ENCODE measurements at regions not wholly inside any gene's neighbourhood (a gene's known extent, or its start where the extent isn't known, plus 50 kb on each side); places are given as distances from the start of the nearest gene placed in this dataset.
"Not testable (repeated sequence)": the region's sequence is repeated elsewhere in the genome, so short reads cannot be mapped to it uniquely, and the experiment has no call there.

DNA sequence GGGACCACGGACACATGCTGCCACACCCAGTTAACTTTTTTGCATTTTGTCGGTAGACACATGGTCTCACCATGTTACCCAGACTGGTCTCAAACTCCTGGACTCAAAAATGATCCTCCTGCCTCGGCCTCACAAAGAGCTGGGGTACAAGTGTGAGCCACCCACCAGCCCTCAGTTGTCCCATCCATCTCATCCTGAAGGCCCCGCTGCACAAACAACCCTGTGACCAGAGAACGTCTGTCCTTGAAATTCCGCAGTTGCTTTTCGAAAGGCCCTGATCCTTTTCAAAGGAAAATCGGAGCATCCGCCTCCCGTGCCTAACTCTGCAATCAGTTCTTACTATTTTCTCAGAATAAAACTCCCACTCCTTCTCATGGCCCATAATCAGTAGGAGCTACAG is 138.3 kb upstream of the USP29 start:
- FAIRE-seq: not testable (repeated sequence)

DNA sequence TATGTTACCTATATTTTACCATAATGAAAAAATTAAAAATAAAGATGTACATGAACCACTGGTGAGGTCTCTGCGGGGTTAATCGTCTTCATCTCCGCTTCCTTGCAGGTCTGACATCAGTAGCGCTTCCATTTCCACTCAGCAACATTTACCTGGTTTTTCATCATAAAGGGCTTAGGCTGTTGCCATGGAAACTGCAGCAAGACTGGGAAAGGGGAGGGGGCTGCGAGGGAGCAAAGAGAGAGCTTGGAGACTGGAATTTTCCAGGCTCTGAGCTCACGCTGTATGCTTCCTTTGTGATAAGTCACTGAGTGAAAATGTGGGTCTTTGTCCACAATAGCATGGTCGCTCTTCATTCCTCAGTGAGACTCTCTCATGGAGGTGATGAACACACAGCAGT is 136.6 kb upstream of the USP29 start:
- FAIRE-seq: no peak

DNA sequence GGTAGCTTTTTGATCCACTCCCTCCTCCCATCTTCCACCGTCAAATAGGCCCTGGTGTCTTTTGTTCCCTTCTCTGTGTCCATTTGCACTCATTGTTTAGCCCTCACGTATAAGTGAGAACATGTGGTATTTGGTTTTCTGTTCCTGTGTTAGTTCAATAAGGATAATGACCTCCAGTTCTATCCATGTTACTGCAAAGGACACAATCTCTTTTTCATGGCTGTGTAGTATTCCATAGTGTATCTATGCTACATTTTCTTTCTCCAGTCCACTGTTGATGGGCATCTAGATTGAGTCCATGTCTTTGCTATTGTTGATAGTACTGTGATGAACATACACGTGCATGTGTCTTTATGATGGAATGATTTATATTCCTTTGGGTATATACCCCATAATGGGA is 136.0 kb upstream of the USP29 start:
- FAIRE-seq: no peak

DNA sequence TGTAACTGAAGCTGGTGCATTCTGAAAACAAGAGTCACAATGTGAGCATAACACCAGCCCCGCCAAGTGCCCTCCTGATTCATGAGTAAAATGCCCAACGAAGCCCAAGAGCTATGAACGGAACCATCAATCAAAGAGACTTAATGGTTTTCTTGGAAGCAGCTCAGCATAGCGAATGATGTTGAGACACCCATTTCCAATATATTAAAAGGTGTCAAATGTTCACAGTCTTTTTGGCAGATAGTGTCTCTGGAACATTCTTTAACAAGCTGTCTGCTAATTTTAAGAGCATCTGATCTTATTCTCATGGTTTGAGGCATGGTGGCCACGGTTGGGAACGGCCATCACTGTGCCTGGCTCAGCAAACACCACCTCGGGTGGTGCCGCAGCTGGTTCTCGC is 133.4 kb upstream of the USP29 start:
- no peak for FAIRE-seq

DNA sequence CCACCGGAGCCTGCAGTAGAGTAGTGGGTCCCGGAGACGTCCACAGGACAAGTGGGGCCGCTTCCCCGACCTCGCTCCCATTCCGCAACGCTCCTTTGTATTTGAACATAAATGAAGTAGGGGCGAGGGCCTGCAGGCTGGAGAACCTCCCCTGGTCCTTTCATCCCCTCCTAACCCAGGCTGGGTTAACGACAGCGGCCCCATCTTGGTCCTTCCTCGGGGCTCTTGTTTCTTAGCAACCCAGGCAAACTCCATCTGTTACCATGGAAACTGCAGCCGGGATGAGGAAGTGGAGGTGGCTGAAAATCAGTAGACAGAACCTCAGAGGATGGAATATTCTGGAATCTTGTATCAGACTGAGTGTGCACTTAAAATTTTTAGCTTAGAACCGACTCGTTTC is 132.6 kb upstream of the USP29 start:
- FAIRE-seq: no peak

DNA sequence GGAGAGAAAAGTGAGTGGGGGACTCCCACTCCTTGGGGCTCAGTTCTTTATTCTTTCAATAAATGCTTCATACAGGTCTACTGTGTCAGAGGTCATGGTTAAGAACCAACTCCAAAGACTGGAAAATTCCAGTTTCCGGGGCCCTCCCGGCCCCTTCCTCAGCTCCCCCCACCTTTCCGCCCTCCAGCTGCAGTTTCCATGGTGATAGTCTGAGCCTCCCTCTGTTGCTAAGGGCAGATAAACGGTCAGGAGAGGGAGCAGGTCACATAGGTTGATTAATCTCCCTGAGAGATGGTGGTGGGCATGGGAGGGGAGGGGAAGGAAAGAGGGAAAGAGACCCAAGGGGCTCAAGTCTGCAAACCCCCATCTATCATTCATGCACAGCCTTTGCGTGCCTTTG is 131.5 kb upstream of the USP29 start:
- FAIRE-seq: no peak

DNA sequence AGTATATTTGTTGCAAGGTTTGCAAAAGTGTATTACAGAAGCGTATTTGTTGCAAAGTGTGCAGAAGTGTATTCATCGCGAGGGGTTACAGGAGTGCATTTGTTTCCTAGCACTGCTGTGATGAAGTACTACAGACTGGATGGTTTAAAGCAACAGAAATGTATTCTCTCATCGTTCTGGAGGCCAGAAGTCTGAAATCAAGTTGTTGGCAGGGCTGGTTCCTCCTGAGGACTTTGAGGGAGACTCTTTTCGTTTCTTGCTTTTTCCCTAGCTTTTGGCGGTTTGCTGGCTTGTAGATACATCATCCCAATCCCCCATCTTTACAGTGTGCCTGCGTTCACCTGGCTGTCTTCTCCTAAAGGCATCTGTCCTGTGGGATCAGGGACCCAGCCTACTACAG is 127.9 kb upstream of the USP29 start:
- FAIRE-seq: no peak

DNA sequence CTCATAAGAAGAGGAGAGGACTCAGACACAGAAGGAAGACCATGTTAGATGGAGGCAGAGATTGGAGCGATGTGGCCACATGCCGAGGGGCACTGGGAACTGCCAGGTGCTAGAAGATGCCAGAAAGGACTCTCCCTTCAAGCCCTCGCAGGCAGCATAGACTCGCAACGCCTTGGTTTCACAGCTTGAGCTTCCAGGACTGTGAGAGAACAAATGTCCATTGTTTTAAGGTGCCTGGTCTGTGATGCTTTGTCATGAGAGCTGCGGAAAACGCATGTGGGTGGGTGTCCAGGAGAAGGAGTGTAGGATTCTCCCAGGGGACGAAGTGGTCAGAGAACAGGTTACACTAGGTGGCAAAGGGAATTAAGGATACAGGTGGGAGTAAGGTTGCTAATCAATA is 125.9 kb upstream of the USP29 start:
- no peak for FAIRE-seq

DNA sequence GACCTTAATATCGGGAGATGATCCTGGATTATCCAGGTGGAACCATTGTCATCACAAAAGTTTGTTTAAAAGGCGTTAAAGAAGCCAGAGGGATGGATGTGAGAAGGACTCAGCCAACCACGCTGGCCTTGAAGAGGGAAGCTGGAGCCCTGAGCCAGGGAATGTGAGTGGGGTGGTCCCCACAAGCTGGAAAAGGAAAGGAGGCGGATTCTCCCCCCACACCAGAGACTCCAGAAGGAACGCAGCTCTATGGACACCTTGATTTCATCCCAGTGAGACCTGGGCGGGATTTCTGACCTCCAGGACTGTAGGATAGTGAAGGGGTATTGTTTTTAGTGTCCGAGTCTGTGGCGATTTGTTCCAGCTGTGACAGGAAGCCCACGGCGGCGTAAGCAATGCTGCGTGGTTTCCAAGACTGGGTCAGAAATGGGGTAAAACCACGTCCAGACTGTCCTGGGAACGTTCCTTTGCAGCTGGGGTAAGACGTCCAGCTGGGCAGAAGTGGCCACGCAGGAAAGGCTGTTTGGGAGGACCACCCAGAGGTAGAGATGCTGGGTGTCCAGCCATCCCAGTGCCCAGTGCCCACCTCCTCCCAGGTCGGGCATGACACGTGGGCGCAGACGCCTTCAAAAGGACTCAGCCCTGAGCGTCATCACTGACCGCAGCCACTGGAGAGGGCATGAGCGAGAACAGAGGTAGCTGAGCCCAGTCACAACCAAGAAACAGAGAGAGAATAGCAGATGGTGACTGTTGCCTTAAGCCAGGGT is 125.4 kb upstream of the USP29 start:
- FAIRE-seq: no peak

DNA sequence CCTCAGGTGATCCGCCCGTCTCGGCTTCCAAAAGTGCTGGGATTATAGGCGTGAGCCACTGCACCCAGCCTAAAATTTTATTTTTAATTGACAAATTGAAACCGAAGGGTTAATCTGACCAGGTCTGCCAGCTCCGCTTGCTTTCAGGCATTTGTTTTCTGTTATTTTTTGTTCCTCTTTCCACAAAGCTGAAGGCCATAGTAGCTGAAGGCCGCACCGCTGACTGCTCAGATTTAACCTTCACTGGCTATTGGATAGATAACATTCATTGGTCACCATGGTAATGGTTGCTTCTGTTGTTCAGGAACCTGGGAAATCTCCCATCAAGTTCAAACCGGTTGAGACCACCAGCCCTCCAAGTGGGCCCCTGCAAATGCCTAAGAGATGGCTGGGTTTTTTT is 124.5 kb upstream of the USP29 start:
- FAIRE-seq: no peak

DNA sequence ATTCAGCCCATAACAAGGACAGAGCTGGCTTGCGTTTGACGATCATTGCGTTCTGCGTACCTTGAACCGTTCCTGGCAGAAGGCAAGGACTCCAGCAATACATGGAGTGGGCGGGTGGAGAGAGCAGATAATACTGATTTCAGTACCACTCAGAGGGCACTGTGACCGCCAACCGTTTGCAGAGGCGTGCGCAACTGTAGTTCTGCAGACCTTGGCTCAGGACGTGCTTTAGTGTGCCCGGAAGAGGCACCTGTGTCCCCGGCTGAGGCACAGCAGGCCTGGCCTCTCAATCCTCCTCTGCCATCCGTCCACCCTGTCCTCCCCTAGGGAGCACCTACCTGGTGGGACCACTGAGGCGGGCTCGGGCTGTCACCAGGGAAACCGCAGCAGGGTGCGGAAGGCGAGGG is 117.6 kb upstream of the USP29 start:
- FAIRE-seq: no peak

DNA sequence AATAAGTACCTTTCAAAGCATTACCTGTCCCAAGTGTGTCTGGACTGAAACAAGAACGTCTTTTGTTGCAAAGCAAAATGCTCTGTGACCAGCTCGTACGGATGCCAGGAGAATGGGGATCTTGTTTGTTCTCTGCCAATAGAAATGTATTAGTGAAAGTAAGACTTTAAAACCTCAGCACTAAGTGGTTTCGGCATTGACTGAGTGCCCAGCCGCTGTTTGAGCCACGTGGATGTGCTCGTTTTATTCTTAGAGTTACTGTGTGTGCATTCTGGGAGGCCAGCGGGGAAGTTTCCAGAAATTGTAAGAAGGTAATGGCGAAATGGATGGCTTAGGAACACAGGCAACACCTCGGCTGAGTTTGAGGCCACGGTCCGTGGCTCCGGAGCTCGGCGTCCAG is 117.1 kb upstream of the USP29 start:
- FAIRE-seq: no peak

DNA sequence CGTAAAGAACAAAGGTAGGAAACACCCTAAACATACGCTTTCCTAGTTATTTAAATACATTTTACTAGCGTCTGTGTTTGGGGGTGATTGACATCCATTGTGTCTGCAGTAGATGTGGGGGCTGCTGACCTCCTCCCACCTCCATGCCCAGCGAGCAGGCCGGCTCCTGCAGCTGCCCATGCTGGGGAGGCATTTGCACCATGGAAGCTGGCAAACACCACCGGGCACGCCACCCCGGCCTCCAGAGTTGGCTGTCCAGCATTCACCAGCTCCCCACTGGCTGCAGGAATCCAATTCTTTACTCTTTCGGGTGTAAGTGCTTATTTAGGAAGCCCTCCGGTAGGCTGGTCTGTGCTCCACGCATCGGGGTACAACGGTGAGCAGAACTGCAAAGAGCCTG is 115.4 kb upstream of the USP29 start:
- no peak for FAIRE-seq

DNA sequence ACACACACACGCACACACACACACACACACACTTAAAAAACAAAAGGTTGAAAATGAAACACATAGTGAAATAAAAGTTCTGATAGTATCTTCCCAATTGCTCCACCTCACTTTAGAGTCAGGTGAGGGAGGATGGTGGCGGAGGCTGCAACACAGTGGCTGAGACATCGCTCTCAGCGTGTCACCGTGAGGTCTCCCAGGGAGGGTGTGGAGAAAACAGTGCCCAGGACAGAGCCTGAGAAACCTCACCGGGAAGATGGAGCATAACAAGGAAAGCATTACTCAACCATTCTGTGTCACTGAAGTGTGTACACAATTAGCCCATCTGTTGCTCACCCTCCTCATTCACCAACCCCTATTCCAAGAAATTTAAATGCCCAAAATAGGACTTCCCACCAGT is 111.4 kb upstream of the USP29 start:
- FAIRE-seq: no peak

DNA sequence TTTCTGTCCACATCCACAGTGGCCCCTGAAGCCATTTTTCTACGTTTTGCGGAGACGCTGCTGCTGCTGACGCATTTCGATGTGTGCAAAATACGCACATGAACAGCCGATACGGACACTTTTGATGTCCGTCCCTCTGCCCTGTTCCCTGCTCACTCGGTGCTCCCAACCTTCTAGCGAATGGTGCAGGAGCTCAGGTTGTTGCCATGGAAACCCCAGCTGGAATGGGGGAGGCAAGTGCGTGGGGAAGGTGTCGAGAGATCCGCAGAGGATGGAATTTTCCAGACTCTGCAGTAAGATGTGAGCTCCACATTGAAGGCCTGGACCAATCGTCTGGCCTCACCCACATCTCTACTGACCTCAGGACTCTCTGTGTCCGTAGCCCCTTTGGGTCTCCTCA is 109.2 kb upstream of the USP29 start:
- no peak for FAIRE-seq

DNA sequence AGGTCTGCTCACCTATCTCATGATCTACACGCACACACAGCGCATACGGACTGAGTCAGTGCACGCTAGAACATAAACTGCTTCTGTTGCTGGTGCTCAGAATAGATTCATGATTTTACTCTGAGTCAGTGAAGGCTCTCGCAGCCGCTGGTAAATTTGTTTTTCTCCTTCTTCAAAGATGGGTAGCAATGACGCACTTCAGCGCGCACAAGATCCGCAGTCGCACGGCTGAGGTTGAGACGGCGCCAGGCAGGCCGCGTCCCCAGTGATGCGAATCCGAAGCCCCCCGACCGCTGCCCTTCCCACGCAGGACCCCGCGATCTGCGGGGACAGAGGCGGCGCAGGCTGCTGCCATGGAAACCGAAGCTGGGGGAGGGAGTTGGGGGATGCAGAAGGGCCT is 103.7 kb upstream of the USP29 start:
- no peak for FAIRE-seq

DNA sequence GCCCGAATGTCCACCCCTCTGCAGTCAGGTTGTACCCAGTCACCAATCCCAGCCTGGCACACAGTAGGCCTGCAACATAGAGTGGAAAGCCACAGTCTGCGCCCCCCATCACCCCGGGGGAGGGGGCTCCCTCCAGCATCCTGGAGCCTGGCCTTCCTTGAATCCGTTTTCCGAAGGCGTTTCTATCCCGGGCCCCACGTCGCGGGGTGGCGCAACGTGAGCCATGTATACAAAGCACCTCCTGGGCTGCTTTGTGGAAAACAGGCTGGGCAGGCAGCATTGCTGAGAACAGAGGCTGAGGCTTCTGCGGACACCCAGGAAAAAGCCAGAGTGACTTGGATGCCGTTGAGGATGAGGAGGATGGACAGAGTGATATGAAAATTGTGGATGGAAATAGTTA is 103.3 kb upstream of the USP29 start:
- no peak for FAIRE-seq

DNA sequence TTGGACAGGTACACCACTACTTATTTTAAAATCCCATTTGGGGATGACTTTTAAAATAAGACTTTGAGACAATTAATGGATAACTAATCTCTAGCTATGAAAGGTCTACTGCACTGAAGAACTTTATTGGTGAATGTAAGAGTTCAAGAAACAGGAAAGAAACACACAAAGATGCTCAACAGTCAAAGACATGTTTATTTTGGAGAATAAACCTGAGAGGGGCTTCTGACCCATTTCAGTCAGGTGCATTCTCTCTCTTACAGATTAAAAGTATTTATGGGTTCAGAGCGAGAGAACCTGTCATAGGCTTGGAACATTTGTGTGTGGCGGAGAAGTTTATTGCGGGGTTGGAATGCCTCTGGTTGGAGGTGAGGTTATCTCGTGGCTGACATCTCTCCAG is 94.3 kb upstream of the USP29 start:
- no peak for FAIRE-seq

DNA sequence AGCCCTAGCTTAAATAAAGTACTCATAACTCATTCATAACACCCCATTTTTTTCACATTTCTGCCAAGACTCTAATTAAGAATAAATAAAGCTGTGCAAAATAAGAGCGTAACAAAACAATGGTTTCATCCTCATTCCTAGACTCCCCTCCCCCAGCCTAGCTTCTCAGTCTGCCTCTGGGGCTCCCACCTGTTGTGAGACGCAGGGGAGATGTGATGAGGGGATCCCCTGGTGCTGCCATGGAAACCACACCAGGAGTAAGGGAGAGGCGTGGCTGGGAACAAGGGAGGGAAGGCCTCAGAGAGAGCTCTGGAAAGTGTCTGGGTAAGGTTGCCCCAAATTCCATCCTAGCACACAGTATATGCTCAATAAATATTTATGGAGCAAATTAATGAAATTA is 93.3 kb upstream of the USP29 start:
- FAIRE-seq: no peak

DNA sequence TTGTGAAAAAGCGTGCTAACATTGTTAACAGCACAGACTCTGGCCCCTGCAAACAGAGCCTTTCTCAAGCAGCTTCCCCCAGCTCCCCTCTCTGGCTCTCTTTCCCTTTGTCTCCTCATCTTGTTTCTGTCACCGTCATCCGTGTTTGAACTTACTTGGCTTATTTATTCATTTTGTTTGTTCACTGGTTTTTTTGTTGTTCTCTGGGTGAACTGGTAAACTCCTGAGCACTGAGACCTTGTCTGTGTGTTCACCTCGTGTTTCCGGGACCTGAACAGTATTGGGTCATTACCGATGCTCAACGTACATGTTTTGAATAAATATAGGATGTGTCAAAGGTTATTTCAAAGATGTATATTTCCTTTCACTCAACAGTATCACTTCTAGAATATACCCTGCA is 92.4 kb upstream of the USP29 start:
- FAIRE-seq: no peak

DNA sequence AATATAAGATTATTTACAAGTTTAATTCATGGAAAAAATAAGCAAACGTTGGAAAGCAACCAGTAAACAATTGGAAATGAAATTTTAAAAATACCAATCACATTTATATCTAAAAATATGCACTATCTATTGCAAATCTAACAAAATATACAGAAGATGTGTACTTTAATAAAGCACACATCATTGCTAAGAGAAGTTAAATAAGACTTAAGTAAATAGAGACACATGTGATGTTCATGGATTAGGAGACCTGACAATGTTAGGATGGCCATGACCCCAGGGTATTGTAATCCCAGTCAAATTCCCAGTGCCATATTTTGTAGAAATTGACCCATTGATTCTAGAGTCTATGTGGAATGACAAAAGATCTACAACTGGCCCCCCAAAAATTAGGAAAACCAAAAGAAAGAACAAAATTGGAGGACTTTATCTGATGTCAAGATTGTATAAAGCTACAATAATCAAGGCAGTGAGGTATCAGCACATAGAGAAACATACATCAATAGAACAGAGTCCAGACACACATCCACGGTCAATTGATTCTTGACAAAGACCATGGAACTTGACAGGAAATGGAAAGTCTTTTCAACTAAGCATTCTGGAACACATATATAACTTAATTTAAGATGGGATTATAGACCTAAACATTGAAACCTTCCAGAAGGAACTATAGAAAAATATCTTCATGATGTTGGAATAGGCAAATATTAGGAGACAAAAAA is 90.8 kb upstream of the USP29 start:
- no peak for FAIRE-seq

DNA sequence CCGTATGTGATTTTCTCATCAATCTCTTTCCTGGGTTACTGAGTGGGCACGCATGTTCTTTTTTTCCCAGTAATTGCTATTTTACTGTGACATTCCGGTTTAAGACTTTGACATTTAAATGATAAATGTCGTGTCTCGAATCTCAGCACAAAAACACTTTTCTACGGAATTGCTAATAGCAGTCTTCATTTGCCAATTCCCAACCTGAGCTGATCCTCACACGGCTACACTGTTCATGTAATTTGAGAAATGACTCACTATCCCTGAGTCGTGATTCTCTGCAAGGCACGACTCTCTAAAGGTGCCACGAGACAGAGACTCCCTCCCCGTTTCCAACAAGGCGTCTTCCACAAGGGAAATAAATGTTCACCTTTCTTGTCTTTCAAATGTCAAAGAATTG is 88.7 kb upstream of the USP29 start:
- FAIRE-seq: no peak

DNA sequence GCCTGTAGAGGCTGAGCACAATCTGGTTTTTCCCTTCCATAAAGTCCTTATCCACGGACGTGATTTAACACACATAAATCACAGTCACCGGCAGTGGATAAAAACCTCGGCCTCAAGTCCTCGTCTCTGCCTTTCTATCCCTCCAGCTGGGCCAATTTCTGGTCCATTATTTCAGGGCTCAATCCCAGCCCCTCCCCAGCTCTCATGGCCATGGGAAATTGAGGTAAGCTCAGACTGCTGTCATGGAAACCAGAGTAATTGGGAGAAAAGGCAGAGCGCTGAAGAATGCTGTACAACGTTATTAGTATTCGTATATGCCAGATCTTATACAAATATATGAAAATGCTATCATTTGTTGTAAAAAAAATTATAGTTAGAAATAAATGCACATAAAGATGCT is 86.2 kb upstream of the USP29 start:
- no peak for FAIRE-seq

DNA sequence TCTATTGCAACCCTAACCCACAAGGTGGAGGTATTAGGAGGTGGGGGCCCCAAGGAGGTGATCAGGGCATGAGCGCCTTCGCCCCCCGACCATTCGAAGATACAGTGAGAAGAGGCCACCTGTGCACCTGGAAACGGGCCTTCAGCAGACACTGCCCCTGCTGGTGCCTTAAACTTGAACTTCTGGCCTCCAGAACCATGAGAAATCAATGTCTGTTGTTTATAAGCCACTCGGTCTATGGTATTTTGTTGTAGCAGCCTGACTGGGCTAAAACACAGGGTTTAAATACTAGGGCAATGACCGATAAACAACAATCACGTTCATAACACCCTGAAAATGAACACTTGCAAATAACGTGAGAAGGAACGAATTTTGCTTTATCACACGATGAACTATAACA is 85.2 kb upstream of the USP29 start:
- FAIRE-seq: no peak

DNA sequence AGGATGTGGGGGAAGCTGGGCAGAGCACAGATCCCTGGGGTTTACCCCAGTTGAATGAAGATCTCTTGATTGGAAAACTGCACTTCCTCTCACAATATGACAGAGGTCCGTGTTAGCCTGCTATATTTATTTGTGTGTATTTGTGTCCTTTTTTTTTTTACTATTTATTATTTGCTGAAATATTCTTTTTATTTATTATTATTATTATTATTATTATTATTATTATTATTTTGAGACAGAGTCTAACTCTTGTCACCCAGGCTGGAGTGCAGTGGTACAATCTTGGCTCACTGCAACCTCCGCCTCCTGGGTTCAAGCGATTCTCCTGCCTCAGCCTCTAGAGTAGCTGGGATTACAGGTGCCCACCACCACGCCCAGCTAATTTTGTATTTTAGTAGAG is 84.0 kb upstream of the USP29 start:
- not testable (repeated sequence) for FAIRE-seq

Data from islet of Langerhans (tissue), 1 donor.